DMS79 (cell line): ENCODE measurements at regions not wholly inside any gene's neighbourhood (a gene's known extent, or its start where the extent isn't known, plus 50 kb on each side); places are given as distances from the start of the nearest gene placed in this dataset.
"Not testable (repeated sequence)": the region's sequence is repeated elsewhere in the genome, so short reads cannot be mapped to it uniquely, and the experiment has no call there.

ENCODE experiments used
- DNase-seq: peaks from one replicate; lab custom pipeline; 2025; lab: John Stamatoyannopoulos, UW

- DNase-seq, result no peak
These were observed 127.0 kb upstream of the MEOX2 start for GRCh38 chr7:15813448-15813847.

GRCh38 chr7:15810383-15810782, 123.9 kb upstream of the MEOX2 start:
- DNase-seq, result not testable (repeated sequence)

GRCh38 chr7:15809936-15810335, 123.5 kb upstream of the MEOX2 start:
- DNase-seq, result not testable (repeated sequence)

GRCh38 chr7:15805891-15806290, 119.4 kb upstream of the MEOX2 start:
- no peak for DNase-seq

GRCh38 chr7:15802425-15802824, 115.9 kb upstream of the MEOX2 start:
- DNase-seq, result no peak

GRCh38 chr7:15801551-15801950, 115.1 kb upstream of the MEOX2 start:
- DNase-seq, result no peak

GRCh38 chr7:15801041-15801440, 114.6 kb upstream of the MEOX2 start:
- no peak for DNase-seq

GRCh38 chr7:15798081-15798480, 111.6 kb upstream of the MEOX2 start:
- DNase-seq, result no peak

GRCh38 chr7:15795393-15795792, 108.9 kb upstream of the MEOX2 start:
- DNase-seq, result no peak

- no peak for DNase-seq
These were observed 108.3 kb upstream of the MEOX2 start for GRCh38 chr7:15794801-15795200.

- no peak for DNase-seq
These were observed 98.2 kb upstream of the MEOX2 start for GRCh38 chr7:15784694-15785030.

- no peak for DNase-seq
These were observed 97.7 kb upstream of the MEOX2 start for GRCh38 chr7:15783987-15784693.

GRCh38 chr7:15782656-15783055, 96.2 kb upstream of the MEOX2 start:
- no peak for DNase-seq

GRCh38 chr7:15781944-15782343, 95.5 kb upstream of the MEOX2 start:
- no peak for DNase-seq

- no peak for DNase-seq
These were observed 93.8 kb upstream of the MEOX2 start for GRCh38 chr7:15780271-15780670.

GRCh38 chr7:15778191-15778590, 91.7 kb upstream of the MEOX2 start:
- no peak for DNase-seq

GRCh38 chr7:15765753-15766152, 79.3 kb upstream of the MEOX2 start:
- no peak for DNase-seq

GRCh38 chr7:15764851-15765382, 78.4 kb upstream of the MEOX2 start:
- no peak for DNase-seq

- no peak for DNase-seq
These were observed 77.5 kb upstream of the MEOX2 start for GRCh38 chr7:15764010-15764409.

- DNase-seq, result no peak
These were observed 70.8 kb upstream of the MEOX2 start for GRCh38 chr7:15757041-15758000.

- DNase-seq, result no peak
These were observed 68.6 kb upstream of the MEOX2 start for GRCh38 chr7:15755061-15755460.

- no peak for DNase-seq
These were observed 67.5 kb upstream of the MEOX2 start for GRCh38 chr7:15753887-15754579.
